NCI-H82 treated with DMSO at 0.1 percent for 48 hours (cell line): ENCODE measurements at regions not wholly inside any gene's neighbourhood (a gene's known extent, or its start where the extent isn't known, plus 50 kb on each side); places are given as distances from the start of the nearest gene placed in this dataset.

Experiments
- DNase-seq: peaks from one replicate; lab custom pipeline; 2025; ENCODE audit not compliant: unreplicated experiment; lab: John Stamatoyannopoulos, UW

DNA sequence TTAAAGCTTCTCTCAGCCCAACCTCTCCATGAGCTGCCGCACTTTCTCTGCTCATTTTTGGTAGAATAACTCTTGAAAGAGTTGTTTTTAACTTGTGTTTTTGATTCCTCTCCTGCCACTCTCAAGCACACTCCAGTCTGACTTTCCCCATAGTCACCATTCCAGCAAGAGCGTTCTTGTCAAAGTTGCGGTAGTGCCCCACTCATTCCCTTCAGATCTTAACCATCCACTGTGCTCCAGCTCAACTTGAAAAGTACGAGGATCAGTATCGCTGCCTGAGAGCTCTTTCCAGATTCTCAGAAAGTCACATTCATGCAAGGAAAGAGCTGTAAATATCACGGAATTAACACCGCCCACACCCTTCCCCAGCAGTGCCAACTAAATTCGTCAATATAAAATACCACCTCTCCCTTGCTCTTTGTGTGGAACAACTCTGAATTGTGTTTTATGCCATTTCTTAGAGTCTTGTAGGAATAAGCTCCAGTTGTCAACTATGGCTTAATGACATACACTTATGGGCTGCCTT is 59.7 kb upstream of the IL15 start:
- DNase-seq, result no peak

DNA sequence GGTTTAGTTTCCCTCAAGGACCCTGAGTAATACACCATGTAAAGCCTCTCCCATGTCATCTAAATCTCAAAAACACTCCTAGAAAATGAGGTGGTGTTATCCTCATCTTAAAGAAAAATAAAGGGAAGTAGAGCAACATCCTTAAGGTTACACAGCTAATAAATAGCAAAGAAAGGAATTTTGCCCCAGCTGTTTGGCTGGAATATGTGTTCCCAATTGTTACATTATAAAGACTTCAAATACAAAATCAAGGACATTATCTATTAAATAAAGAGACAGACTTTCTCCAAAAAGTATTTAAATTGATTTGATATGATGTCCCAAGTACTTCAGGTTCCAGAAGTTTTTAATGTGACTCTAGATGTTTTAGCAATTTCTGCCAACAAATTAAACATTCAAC is 57.9 kb upstream of the IL15 start:
- no peak for DNase-seq

DNA sequence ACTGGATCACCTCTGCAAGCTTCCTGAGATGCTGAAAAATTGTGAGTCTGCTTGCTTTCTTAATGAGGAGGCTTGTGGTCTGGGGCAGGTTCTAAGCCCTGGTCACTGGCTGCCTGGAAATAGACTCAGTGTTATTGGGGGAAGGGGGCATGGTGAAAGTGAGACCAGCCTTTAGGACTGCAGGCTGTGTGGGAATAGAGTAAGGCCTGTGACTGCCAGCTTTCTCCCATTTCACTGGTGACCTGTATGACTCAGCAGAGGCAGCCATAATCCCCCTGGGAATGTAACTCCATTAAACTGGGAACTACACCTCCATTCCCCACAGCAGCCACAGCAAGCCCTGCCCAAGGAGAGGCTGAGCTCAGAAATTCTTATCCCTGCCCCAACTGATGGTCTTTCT is 55.9 kb upstream of the IL15 start:
- no peak for DNase-seq
